ENCODE measurements at regions not wholly inside any gene's neighbourhood (a gene's known extent, or its start where the extent isn't known, plus 50 kb on each side); places are given as distances from the start of the nearest gene placed in this dataset.

DNA sequence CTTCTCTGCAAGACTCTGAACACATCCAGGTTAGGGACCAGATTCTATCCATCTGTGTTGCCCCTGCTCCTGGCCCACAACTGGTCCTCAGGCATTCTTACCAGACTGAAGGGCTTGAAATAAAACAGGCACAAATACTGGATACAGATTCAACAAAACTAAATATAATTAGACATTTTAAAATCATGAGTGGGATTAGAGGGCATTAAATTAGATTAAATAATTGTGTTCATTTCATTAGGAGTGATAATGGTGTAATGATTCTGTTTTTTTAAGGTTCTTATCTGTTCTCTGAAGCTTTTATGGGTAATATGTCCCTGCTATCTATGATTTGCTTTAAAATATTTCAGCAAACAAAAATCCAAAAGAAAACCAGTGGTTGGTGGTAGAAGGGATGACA, 226.5 kb downstream of the IRS1 start:
- TF ChIP-seq POLR2AphosphoS5 (IDR thresholded peaks at IDR 0.05) = no peak
- TF ChIP-seq, protein P1, sequence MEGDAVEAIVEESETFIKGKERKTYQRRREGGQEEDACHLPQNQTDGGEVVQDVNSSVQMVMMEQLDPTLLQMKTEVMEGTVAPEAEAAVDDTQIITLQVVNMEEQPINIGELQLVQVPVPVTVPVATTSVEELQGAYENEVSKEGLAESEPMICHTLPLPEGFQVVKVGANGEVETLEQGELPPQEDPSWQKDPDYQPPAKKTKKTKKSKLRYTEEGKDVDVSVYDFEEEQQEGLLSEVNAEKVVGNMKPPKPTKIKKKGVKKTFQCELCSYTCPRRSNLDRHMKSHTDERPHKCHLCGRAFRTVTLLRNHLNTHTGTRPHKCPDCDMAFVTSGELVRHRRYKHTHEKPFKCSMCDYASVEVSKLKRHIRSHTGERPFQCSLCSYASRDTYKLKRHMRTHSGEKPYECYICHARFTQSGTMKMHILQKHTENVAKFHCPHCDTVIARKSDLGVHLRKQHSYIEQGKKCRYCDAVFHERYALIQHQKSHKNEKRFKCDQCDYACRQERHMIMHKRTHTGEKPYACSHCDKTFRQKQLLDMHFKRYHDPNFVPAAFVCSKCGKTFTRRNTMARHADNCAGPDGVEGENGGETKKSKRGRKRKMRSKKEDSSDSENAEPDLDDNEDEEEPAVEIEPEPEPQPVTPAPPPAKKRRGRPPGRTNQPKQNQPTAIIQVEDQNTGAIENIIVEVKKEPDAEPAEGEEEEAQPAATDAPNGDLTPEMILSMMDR (IDR thresholded peaks at IDR 0.05) = no peak
